ENCODE measurements at regions not wholly inside any gene's neighbourhood (a gene's known extent, or its start where the extent isn't known, plus 50 kb on each side); places are given as distances from the start of the nearest gene placed in this dataset.
A peak's percentile ranks its signal among the peaks of the same experiment; 100 is the strongest.
"Not testable (repeated sequence)": the region's sequence is repeated elsewhere in the genome, so short reads cannot be mapped to it uniquely, and the experiment has no call there.

- H3K27me3 ChIP-seq (ENCODE audit: control insufficient read depth in 1 of 2, insufficient read depth in 2 of 2, low read length in 2 of 2): 0 out of 5 replicates have a peak, but pooled peaks cover 0 to 3% of the 10 kb centered on the region in 2 experiments
- CTCF ChIA-PET (ENCODE audit: low intra/inter-chr PET ratio, low total read pairs): no interaction called here
- in situ Hi-C loops (cut with HindIII; ENCODE audit: extremely low pct_ligation_motif_present, low pct_unique_long_range_greater_than_20kb) (no loop called here), intact Hi-C loops (cut with micrococcal nuclease; ENCODE audit: unreplicated experiment) (no loop called here)
- H4K20me1 ChIP-seq (ENCODE audit: insufficient read depth, low read length): no peaks in the 10 kb centered on the region
- no peaks in the 10 kb centered on the region for H3K79me2 ChIP-seq (ENCODE audit: insufficient read depth, low read length)
- 0% methylated on average over 1 of the region's 1 CpG for WGBS (ENCODE audit: low lambda C conversion rate)
- DNase-seq (ENCODE audit: low spot score) (peak; percentile 4), FAIRE-seq (no peak), ATAC-seq (no peak)
- H3K9ac ChIP-seq (ENCODE audit: insufficient read depth, low read depth, low read length): no peak overlapping the region
- H3K4me3 ChIP-seq (replicated peaks in 1 of 3; ENCODE audit: insufficient read depth in 1 of 3, low read depth in 2 of 3, low read length in 3 of 3): no peak overlapping the region
- POLR2A ChIA-PET: no interaction called here
- no peaks in the 10 kb centered on the region for H3K4me1 ChIP-seq (ENCODE audit: insufficient read depth, low read length)
- H3K9me3 ChIP-seq (ENCODE audit: low read length): no peaks in the 10 kb centered on the region
- TF ChIP-seq TSC22D2 (CRISPR knock-in tag; IDR thresholded peaks at IDR 0.05; ENCODE audit: borderline replicate concordance) (no peak), ZNF547 (CRISPR knock-in tag; IDR thresholded peaks at IDR 0.05) (no peak), SP140L (CRISPR knock-in tag; IDR thresholded peaks at IDR 0.05; ENCODE audit: borderline replicate concordance) (no peak), THAP9 (CRISPR knock-in tag; IDR thresholded peaks at IDR 0.05; ENCODE audit: borderline replicate concordance) (no peak), NFE2L1 (CRISPR knock-in tag; IDR thresholded peaks at IDR 0.05; ENCODE audit: borderline replicate concordance) (no peak), ZFP62 (CRISPR knock-in tag; IDR thresholded peaks at IDR 0.05) (no peak), ZNF83 (CRISPR knock-in tag; IDR thresholded peaks at IDR 0.05; ENCODE audit: borderline replicate concordance) (no peak), ZNF703 (CRISPR knock-in tag; IDR thresholded peaks at IDR 0.05; ENCODE audit: borderline replicate concordance) (no peak), ATF2 (CRISPR knock-in tag; IDR thresholded peaks at IDR 0.05) (no peak)
- H3K4me2 ChIP-seq (ENCODE audit: low read depth, low read length): no peak overlapping the region
- no peak overlapping the region for H2AFZ ChIP-seq (ENCODE audit: low read length)
- no TSS peak for BruUV-seq (replicated peaks)
- H3K36me3 ChIP-seq (replicated peaks in 1 of 2; ENCODE audit: control insufficient read depth in 1 of 2, insufficient read depth in 2 of 2, low read length in 2 of 2): no peaks in the 10 kb centered on the region
- no peak overlapping the region for H3K27ac ChIP-seq (ENCODE audit: extremely low read length, insufficient read depth, low read length)
Measured at GRCh38 chr4:67393007-67393406, 152.3 kb downstream of the CENPC start.

- DNase-seq (ENCODE audit: low spot score); CTCF ChIA-PET (ENCODE audit: low intra/inter-chr PET ratio, low total read pairs); H3K9me3 ChIP-seq (ENCODE audit: low read length); intact Hi-C loops (cut with micrococcal nuclease; ENCODE audit: unreplicated experiment); H3K27me3 ChIP-seq (ENCODE audit: control insufficient read depth in 1 of 2, insufficient read depth in 2 of 2, low read length in 2 of 2); FAIRE-seq; H3K36me3 ChIP-seq (replicated peaks in 1 of 2; ENCODE audit: control insufficient read depth in 1 of 2, insufficient read depth in 2 of 2, low read length in 2 of 2); H3K4me2 ChIP-seq (ENCODE audit: low read depth, low read length); H3K4me3 ChIP-seq (replicated peaks in 1 of 3; ENCODE audit: insufficient read depth in 1 of 3, low read depth in 2 of 3, low read length in 3 of 3); H3K79me2 ChIP-seq (ENCODE audit: insufficient read depth, low read length); H3K9ac ChIP-seq (ENCODE audit: insufficient read depth, low read depth, low read length); POLR2A ChIA-PET; H3K27ac ChIP-seq (ENCODE audit: extremely low read length, insufficient read depth, low read length); H2AFZ ChIP-seq (ENCODE audit: low read length); H4K20me1 ChIP-seq (ENCODE audit: insufficient read depth, low read length); H3K4me1 ChIP-seq (ENCODE audit: insufficient read depth, low read length); ATAC-seq; in situ Hi-C loops (cut with HindIII; ENCODE audit: extremely low pct_ligation_motif_present, low pct_unique_long_range_greater_than_20kb); BruUV-seq (replicated peaks): not testable (repeated sequence)
- 27% methylated on average over 3 of the region's 19 CpGs for WGBS (ENCODE audit: low lambda C conversion rate)
Measured at GRCh38 chr4:67381406-67381804, 163.9 kb downstream of the CENPC start.

All from HepG2 (cell line).